GM20000 (cell line): ENCODE measurements at regions not wholly inside any gene's neighbourhood (a gene's known extent, or its start where the extent isn't known, plus 50 kb on each side); places are given as distances from the start of the nearest gene placed in this dataset.

Experiments used
- DNase-seq: peaks from one replicate; pipeline ENCODE4 v3.0.0; 2012; ENCODE audit warnings: low spot score
- CTCF ChIP-seq: IDR thresholded peaks from 2 replicates; pipeline ENCODE4 v1.5.1; 2012; ENCODE audit warnings: mild to moderate bottlenecking, control low read depth; ENCODE audit errors: extremely low read depth, missing control alignments

GRCh38 chr22:27327497-27327896, 474.1 kb downstream of the MN1 start:
- DNase-seq = no peak
- no peak for TF ChIP-seq CTCF

- no peak for TF ChIP-seq CTCF
- no peak for DNase-seq
These were observed 473.4 kb downstream of the MN1 start for GRCh38 chr22:27327981-27328721.

- no peak for TF ChIP-seq CTCF
- no peak for DNase-seq
These were observed 472.3 kb downstream of the MN1 start for GRCh38 chr22:27329131-27329850.

- no peak for DNase-seq
- no peak for TF ChIP-seq CTCF
These were observed 471.4 kb downstream of the MN1 start for GRCh38 chr22:27329966-27330645.

GRCh38 chr22:27331526-27332281, 469.9 kb downstream of the MN1 start:
- TF ChIP-seq CTCF = no peak
- no peak for DNase-seq

GRCh38 chr22:27335102-27335660, 466.4 kb downstream of the MN1 start:
- no peak for DNase-seq
- no peak for TF ChIP-seq CTCF
